ENCODE measurements at regions not wholly inside any gene's neighbourhood (a gene's known extent, or its start where the extent isn't known, plus 50 kb on each side); places are given as distances from the start of the nearest gene placed in this dataset.
"Not testable (repeated sequence)": the region's sequence is repeated elsewhere in the genome, so short reads cannot be mapped to it uniquely, and the experiment has no call there.

- no peak for TF ChIP-seq CTCF (IDR thresholded peaks at IDR 0.05; ENCODE audit: unreplicated experiment)
- Mint-ChIP-seq H3K27ac (no peak overlapping the region), H3K4me3 (ENCODE audit: low read depth) (no peak overlapping the region), H3K4me1 (ENCODE audit: low read depth) (no peaks in the 10 kb centered on the region), H3K27me3 (no peaks in the 10 kb centered on the region), H3K36me3 (ENCODE audit: insufficient read depth) (no peaks in the 10 kb centered on the region), H3K9me3 (ENCODE audit: low read depth) (peaks cover 3% of the 10 kb centered on the region)
- DNase-seq (ENCODE audit: low spot score, unreplicated experiment), result no peak
Observed at GRCh38 chr4:179051206-179051605, 1609.0 kb upstream of the AGA start.

GRCh38 chr4:179059396-179059795, 1617.2 kb upstream of the AGA start:
- Mint-ChIP-seq H3K4me3 (ENCODE audit: low read depth) (no peak overlapping the region), H3K27ac (no peak overlapping the region), H3K9me3 (ENCODE audit: low read depth) (no peaks in the 10 kb centered on the region), H3K27me3 (no peaks in the 10 kb centered on the region), H3K4me1 (ENCODE audit: low read depth) (no peaks in the 10 kb centered on the region), H3K36me3 (ENCODE audit: insufficient read depth) (no peaks in the 10 kb centered on the region)
- no peak for DNase-seq (ENCODE audit: low spot score, unreplicated experiment)
- TF ChIP-seq CTCF (IDR thresholded peaks at IDR 0.05; ENCODE audit: unreplicated experiment), result no peak

GRCh38 chr4:179066254-179066653, 1624.0 kb upstream of the AGA start:
- H3K27me3 Mint-ChIP-seq; H3K36me3 Mint-ChIP-seq (ENCODE audit: insufficient read depth); H3K27ac Mint-ChIP-seq; H3K4me1 Mint-ChIP-seq (ENCODE audit: low read depth); H3K9me3 Mint-ChIP-seq (ENCODE audit: low read depth); DNase-seq (ENCODE audit: low spot score, unreplicated experiment); H3K4me3 Mint-ChIP-seq (ENCODE audit: low read depth): not testable (repeated sequence)

GRCh38 chr4:179071131-179071530, 1628.9 kb upstream of the AGA start:
- no peak for TF ChIP-seq CTCF (IDR thresholded peaks at IDR 0.05; ENCODE audit: unreplicated experiment)
- Mint-ChIP-seq H3K27me3 (no peaks in the 10 kb centered on the region), H3K9me3 (ENCODE audit: low read depth) (no peaks in the 10 kb centered on the region), H3K4me1 (ENCODE audit: low read depth) (no peaks in the 10 kb centered on the region), H3K4me3 (ENCODE audit: low read depth) (no peak overlapping the region), H3K27ac (no peak overlapping the region), H3K36me3 (ENCODE audit: insufficient read depth) (no peaks in the 10 kb centered on the region)
- DNase-seq (ENCODE audit: low spot score, unreplicated experiment), result no peak

GRCh38 chr4:179076865-179077264, 1634.6 kb upstream of the AGA start:
- no peak overlapping the region for H3K27ac Mint-ChIP-seq

More at GRCh38 chr4:179076865-179077264, 1634.6 kb upstream of the AGA start:
- no peak for TF ChIP-seq CTCF (IDR thresholded peaks at IDR 0.05; ENCODE audit: unreplicated experiment)
- Mint-ChIP-seq H3K4me1 (ENCODE audit: low read depth) (no peaks in the 10 kb centered on the region), H3K36me3 (ENCODE audit: insufficient read depth) (no peaks in the 10 kb centered on the region), H3K27me3 (no peaks in the 10 kb centered on the region), H3K4me3 (ENCODE audit: low read depth) (no peak overlapping the region), H3K9me3 (ENCODE audit: low read depth) (no peaks in the 10 kb centered on the region)
- DNase-seq (ENCODE audit: low spot score, unreplicated experiment), result no peak
